ENCODE measurements at regions not wholly inside any gene's neighbourhood (a gene's known extent, or its start where the extent isn't known, plus 50 kb on each side); places are given as distances from the start of the nearest gene placed in this dataset.

GRCh38 chr6:14447240-14447639 is 329.7 kb downstream of the CD83 start:
- no peak for DNase-seq (ENCODE audit: extremely low spot score)
- Histone ChIP-seq H3K36me3 (ENCODE audit: insufficient read depth) (no peaks in the 10 kb centered on the region), H3K4me1 (ENCODE audit: insufficient read depth) (no peaks in the 10 kb centered on the region), H3K4me3 (ENCODE audit: low read depth, low read length) (no peak overlapping the region), H3K27ac (ENCODE audit: low read depth) (no peak overlapping the region)
- 99% methylated on average over 2 of the region's 2 CpGs for WGBS

DNA sequence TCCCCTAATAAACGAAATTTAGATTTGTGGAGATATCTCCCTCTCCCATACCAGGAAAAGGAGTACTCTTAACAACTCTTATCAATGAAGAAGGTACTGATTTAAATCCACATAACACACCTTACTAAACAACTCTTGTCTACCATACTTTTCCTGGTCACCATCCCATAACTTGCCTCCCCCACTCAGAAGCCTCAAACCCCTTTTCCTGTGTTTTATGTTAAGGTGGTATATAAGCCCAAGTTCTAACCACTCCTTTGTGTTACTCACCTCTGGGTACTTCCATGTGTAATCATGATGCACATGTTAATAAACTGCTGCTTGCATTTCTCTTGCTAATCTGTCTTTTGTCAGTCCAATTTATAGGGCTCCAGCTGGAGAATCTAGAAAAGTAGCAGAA is 330.7 kb downstream of the CD83 start:
- no peak for DNase-seq (ENCODE audit: extremely low spot score)
- Histone ChIP-seq H3K36me3 (ENCODE audit: insufficient read depth) (no peaks in the 10 kb centered on the region), H3K4me3 (ENCODE audit: low read depth, low read length) (no peak overlapping the region), H3K4me1 (ENCODE audit: insufficient read depth) (no peaks in the 10 kb centered on the region), H3K27ac (ENCODE audit: low read depth) (no peak overlapping the region)
- 91% methylated on average over 1 of the region's 1 CpG for WGBS

GRCh38 chr6:14450133-14450504 is 332.5 kb downstream of the CD83 start:
- Histone ChIP-seq H3K27ac (ENCODE audit: low read depth) (no peak overlapping the region), H3K4me1 (ENCODE audit: insufficient read depth) (no peaks in the 10 kb centered on the region), H3K4me3 (ENCODE audit: low read depth, low read length) (no peak overlapping the region), H3K36me3 (ENCODE audit: insufficient read depth) (no peaks in the 10 kb centered on the region)
- 47% methylated on average over 12 of the region's 12 CpGs for WGBS
- no peak for DNase-seq (ENCODE audit: extremely low spot score)

DNA sequence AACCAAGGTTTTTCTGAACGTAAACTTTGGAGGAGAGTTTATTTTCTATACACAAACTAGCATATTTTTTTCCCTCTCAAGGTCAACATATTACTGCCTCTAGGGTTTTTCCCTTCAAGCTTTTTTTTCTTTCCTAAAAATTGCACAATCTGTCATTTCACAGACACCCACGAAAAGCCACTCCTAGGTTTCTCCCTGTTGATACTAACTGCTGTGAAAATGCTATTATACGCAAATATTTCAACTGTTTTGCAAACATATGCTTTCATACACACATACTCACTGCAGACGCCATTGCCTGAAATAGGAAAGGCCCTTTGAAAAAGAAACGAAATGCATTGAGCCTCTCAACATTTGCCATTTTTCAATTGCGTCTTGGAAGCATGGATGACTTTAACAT is 333.0 kb downstream of the CD83 start:
- 83% methylated on average over 6 of the region's 6 CpGs for WGBS
- Histone ChIP-seq H3K4me3 (ENCODE audit: low read depth, low read length) (no peak overlapping the region), H3K27ac (ENCODE audit: low read depth) (no peak overlapping the region), H3K4me1 (ENCODE audit: insufficient read depth) (no peaks in the 10 kb centered on the region), H3K36me3 (ENCODE audit: insufficient read depth) (no peaks in the 10 kb centered on the region)
- DNase-seq (ENCODE audit: extremely low spot score), result no peak

DNA sequence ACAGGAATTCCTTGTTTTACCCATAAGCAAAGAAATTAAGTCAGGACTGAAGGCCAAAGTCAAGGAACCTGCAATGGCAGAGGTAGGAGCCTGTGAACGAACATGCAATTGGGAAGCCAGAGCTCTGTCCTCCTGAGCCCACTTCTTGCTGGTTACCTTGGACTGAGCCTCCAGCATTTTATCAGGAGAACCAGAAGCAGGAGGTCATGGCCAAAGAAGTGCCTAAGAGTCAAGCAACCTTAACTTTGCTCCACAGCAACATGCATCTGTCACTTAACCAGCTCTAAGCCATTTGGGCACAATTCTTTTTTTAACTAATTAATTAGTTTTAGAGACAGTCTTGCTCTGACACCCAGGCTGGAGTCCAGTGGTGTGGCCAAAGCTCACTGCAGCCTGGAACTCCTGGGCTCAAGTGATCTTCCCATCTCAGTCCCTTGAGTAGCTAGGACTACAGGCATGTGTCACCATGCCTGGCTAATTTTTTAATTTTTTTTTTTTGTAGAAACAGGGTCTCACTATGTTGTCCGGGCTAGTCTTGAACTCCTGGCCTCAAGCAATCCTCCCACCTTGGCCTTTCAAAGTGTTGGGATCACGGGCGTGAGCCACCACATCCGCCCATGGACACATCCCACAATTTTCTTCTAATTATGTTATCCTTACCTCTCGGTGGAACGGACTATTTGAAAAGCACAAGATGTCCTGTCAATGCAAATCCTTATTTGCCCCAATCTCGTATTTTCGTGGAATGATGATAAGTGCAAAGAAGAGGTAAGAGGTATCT is 334.2 kb downstream of the CD83 start:
- no peak overlapping the region for H3K27ac ChIP-seq (ENCODE audit: low read depth)
- no peaks in the 10 kb centered on the region for H3K4me1 ChIP-seq (ENCODE audit: insufficient read depth)
- no peaks in the 10 kb centered on the region for H3K36me3 ChIP-seq (ENCODE audit: insufficient read depth)
- WGBS, result 97% methylated on average over 9 of the region's 9 CpGs
- no peak overlapping the region for H3K4me3 ChIP-seq (ENCODE audit: low read depth, low read length)
- DNase-seq (ENCODE audit: extremely low spot score), result no peak

GRCh38 chr6:14452567-14453527 is 335.3 kb downstream of the CD83 start:
- WGBS, result 85% methylated on average over 17 of the region's 17 CpGs
- no peak overlapping the region for H3K4me3 ChIP-seq (ENCODE audit: low read depth, low read length)
- no peaks in the 10 kb centered on the region for H3K4me1 ChIP-seq (ENCODE audit: insufficient read depth)
- no peak for DNase-seq (ENCODE audit: extremely low spot score)
- H3K36me3 ChIP-seq (ENCODE audit: insufficient read depth), result no peaks in the 10 kb centered on the region
- no peak overlapping the region for H3K27ac ChIP-seq (ENCODE audit: low read depth)

- no peaks in the 10 kb centered on the region for H3K36me3 ChIP-seq (ENCODE audit: insufficient read depth)
- H3K4me3 ChIP-seq (ENCODE audit: low read depth, low read length), result no peak overlapping the region
- no peaks in the 10 kb centered on the region for H3K4me1 ChIP-seq (ENCODE audit: insufficient read depth)
- 89% methylated on average over 6 of the region's 6 CpGs for WGBS
- no peak overlapping the region for H3K27ac ChIP-seq (ENCODE audit: low read depth)
- no peak for DNase-seq (ENCODE audit: extremely low spot score)
These were observed 336.3 kb downstream of the CD83 start for GRCh38 chr6:14453712-14454472.

DNA sequence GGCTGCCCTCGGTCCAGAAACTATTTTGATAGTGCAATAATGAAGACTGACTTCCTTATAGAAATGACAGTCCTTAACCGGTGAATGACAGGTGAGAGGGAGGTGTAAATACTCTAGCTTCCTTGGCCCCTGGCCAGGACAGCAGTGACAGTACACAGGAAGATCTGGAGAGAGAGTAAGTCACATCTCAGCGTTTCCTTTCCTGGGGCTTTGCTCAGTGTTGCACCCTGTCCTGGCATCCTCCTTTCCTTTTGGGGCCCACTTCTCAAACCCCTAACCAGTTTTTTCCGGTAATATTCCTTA is 336.9 kb downstream of the CD83 start:
- no peak overlapping the region for H3K27ac ChIP-seq (ENCODE audit: low read depth)
- H3K4me1 ChIP-seq (ENCODE audit: insufficient read depth), result no peaks in the 10 kb centered on the region
- DNase-seq (ENCODE audit: extremely low spot score), result no peak
- WGBS, result 85% methylated on average over 4 of the region's 4 CpGs
- no peaks in the 10 kb centered on the region for H3K36me3 ChIP-seq (ENCODE audit: insufficient read depth)
- H3K4me3 ChIP-seq (ENCODE audit: low read depth, low read length), result no peak overlapping the region

DNA sequence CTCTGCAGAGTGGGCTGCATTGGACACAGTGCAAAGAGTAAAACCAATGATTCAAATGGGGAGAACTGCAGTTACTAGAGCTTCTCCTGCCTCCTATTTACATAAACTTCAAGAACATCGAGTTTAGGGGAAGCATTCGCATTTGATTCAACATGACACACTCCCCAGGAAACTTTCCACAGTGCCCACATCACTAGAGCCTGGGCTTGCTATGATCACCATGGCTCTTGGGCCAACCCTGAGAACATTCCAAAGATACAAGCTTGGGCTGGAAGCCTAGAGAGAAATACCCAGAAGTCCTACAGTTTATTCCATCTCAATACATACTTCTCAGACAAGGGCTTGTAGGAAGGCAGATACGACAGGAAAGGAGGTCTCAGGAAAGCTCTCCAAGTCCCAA is 337.9 kb downstream of the CD83 start:
- Histone ChIP-seq H3K27ac (ENCODE audit: low read depth) (no peak overlapping the region), H3K36me3 (ENCODE audit: insufficient read depth) (no peaks in the 10 kb centered on the region), H3K4me1 (ENCODE audit: insufficient read depth) (no peaks in the 10 kb centered on the region), H3K4me3 (ENCODE audit: low read depth, low read length) (no peak overlapping the region)
- 72% methylated on average over 3 of the region's 3 CpGs for WGBS
- DNase-seq (ENCODE audit: extremely low spot score), result no peak

- H3K4me1 ChIP-seq (ENCODE audit: insufficient read depth), result no peaks in the 10 kb centered on the region
- H3K4me3 ChIP-seq (ENCODE audit: low read depth, low read length), result no peak overlapping the region
- DNase-seq (ENCODE audit: extremely low spot score), result no peak
- WGBS, result 93% methylated on average over 8 of the region's 8 CpGs
- no peaks in the 10 kb centered on the region for H3K36me3 ChIP-seq (ENCODE audit: insufficient read depth)
- no peak overlapping the region for H3K27ac ChIP-seq (ENCODE audit: low read depth)
These were observed 338.5 kb downstream of the CD83 start for GRCh38 chr6:14455876-14456648.

GRCh38 chr6:14456941-14457340 is 339.4 kb downstream of the CD83 start:
- Histone ChIP-seq H3K4me3 (ENCODE audit: low read depth, low read length) (no peak overlapping the region), H3K36me3 (ENCODE audit: insufficient read depth) (no peaks in the 10 kb centered on the region), H3K4me1 (ENCODE audit: insufficient read depth) (no peaks in the 10 kb centered on the region), H3K27ac (ENCODE audit: low read depth) (no peak overlapping the region)
- DNase-seq (ENCODE audit: extremely low spot score), result no peak
- 95% methylated on average over 1 of the region's 1 CpG for WGBS

- DNase-seq (ENCODE audit: extremely low spot score), result no peak
- Histone ChIP-seq H3K4me1 (ENCODE audit: insufficient read depth) (no peaks in the 10 kb centered on the region), H3K4me3 (ENCODE audit: low read depth, low read length) (no peak overlapping the region), H3K27ac (ENCODE audit: low read depth) (no peak overlapping the region), H3K36me3 (ENCODE audit: insufficient read depth) (no peaks in the 10 kb centered on the region)
- WGBS, result 69% methylated on average over 5 of the region's 5 CpGs
These were observed 341.2 kb downstream of the CD83 start for GRCh38 chr6:14458669-14459266.

- H3K27ac ChIP-seq (ENCODE audit: low read depth), result no peak overlapping the region
- H3K4me1 ChIP-seq (ENCODE audit: insufficient read depth), result no peaks in the 10 kb centered on the region
- no peak overlapping the region for H3K4me3 ChIP-seq (ENCODE audit: low read depth, low read length)
- no peaks in the 10 kb centered on the region for H3K36me3 ChIP-seq (ENCODE audit: insufficient read depth)
- DNase-seq (ENCODE audit: extremely low spot score), result no peak
These were observed 341.7 kb downstream of the CD83 start for GRCh38 chr6:14459315-14459714.

All from urinary bladder (tissue), 3 donors.